GM19324 (cell line): ENCODE measurements at regions not wholly inside any gene's neighbourhood (a gene's known extent, or its start where the extent isn't known, plus 50 kb on each side); places are given as distances from the start of the nearest gene placed in this dataset.

Experiments
- ATAC-seq: cut with Tn5 transposase; IDR thresholded peaks from one replicate; pipeline ENCODE4 v1.9.1; 2021; ENCODE audit warnings: mild to moderate bottlenecking, moderate library complexity; ENCODE audit not compliant: unreplicated experiment, low FRiP score

- no peak for ATAC-seq
Measured at GRCh38 chr15:46178138-46178537, 543.3 kb downstream of the SQOR start.

DNA sequence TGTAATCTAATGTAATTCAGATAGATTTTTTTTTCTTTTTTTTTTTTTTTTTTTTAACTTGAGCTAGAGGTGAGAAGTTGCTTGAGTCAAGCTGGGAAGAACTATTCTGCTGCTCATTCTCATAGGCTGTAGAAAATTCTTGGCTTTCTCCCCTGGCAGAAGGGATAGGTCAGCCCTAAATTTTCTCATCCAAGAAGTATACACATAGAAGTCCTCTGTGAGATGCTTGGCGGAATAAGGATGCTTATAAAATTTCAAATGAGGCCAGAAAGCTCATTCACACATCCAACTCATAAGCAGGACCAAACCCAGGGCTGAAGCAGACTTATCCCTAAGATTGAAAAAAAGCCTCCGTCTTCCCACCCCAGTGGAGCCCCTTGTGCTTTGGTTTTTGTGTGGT lies 572.5 kb downstream of the SQOR start:
- ATAC-seq: no peak

GRCh38 chr15:46213551-46213950 lies 578.7 kb downstream of the SQOR start:
- no peak for ATAC-seq

DNA sequence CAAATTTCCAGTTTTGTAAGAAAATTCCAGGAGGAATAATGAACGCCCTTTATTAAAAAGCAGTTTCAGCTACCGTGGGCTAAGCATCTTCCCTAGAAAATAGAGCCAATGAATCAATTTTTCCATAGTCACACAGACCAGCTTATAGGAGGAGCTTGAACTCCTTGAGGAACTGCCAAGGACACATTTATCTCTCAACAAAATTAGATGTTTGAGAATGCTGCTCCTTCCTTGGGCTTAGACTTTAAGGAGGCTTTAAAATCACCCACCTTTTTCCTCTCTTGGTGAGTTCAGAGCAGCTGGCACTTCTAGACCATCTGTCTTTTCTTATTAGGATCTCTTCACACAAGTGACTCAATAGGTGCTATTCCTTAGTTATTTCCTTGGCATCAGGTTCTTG lies 588.0 kb downstream of the SQOR start:
- no peak for ATAC-seq

- ATAC-seq: no peak
Measured at GRCh38 chr15:46229263-46229662, 594.4 kb downstream of the SQOR start.

- no peak for ATAC-seq
Measured at GRCh38 chr15:46231786-46232185, 597.0 kb downstream of the SQOR start.

- no peak for ATAC-seq
Measured at GRCh38 chr15:46232471-46232870, 597.6 kb downstream of the SQOR start.

- no peak for ATAC-seq
Measured at GRCh38 chr15:46242935-46243334, 608.1 kb downstream of the SQOR start.

GRCh38 chr15:46251903-46252302 lies 617.1 kb downstream of the SQOR start:
- no peak for ATAC-seq

DNA sequence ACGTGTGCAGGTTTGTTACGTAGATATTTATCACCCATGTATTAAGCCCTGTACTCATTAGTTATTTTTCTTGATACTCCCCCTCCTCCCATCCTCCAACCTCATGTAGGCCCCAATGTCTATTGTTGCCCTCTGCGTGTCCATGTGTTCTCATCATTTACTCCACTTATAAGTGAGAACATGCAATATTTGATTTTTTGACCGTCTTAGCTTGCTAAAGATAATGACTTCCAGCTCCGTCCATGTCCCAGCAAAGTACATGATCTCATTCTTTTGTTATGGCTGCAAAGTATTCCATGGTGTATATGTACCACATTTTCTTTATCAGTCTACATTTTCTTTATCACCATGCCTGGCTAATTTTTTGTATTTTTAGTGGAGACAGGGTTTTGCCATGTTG lies 623.2 kb downstream of the SQOR start:
- ATAC-seq: no peak

DNA sequence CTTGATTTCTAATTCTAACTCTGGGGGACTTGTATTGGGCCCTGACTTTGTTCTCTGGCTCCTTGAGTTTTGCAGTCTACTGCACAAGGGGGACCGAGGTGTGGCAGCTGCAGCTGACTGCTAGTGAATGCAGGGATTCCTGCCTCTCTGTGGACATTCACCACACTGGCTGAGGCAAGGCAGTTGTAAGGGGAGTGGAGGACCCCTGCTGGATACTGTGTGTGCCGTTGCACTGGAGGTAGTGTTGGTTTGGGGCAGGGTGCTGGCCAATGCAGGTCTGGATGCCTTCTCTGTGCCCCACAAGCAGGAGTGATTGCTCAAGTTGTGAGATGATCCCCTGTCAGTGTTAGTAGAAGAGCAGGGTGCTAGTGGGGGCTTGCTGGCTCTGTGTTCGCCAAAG lies 626.1 kb downstream of the SQOR start:
- no peak for ATAC-seq

DNA sequence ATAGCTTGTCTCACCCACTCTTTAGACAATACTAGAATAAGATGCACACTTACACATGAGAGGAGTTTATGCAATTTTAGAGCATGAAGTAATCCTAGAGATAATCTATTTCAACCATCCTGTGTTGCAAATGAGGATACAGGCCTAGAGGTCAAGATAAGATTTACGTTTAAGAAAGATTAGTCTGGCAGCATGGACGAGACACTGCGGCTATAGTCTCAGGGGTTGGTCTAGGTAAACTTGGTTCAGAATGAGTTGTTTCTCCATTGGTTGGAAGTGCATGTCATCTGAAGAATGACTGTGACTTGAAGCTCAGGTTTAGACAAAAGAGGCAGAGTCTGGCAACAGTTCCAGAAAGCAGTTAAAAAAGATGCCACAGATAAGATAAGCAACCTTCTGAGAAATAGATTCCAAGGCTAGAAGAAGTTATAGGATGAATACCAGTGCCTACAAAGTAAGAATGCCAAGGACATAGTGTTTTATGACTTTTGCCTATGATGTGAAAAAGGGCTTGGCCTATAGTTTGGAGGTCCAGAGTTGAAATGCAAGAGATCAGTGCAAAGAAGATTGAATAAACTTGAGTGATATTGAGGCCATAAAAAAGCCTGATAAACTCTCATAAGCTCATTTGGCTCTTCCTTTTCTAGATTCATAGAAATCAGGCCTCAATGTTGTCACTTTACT lies 631.0 kb downstream of the SQOR start:
- no peak for ATAC-seq

GRCh38 chr15:46266661-46267060 lies 631.8 kb downstream of the SQOR start:
- ATAC-seq: no peak

- no peak for ATAC-seq
Measured at GRCh38 chr15:46270481-46271147, 635.8 kb downstream of the SQOR start.

DNA sequence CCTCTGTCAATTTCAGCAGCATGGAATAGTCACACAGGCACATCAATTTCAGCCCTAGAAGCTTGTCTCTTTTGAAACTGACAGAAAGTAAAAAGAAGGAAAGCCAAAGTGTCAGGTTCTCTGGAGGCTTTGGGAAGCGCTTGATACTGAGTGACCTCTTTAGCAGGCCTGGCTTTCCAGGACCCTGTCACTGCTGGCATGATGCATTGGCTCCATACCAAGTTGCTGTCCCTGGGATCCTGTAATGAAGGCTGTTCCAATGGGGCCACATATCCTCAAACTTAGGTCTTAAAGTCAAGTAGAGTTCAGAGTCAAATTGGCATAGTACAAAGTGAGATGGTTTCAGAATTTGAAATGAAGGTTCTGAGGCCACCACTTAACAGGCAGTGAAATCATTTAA lies 640.9 kb downstream of the SQOR start:
- ATAC-seq: no peak

GRCh38 chr15:46277451-46277850 lies 642.6 kb downstream of the SQOR start:
- no peak for ATAC-seq

- no peak for ATAC-seq
Measured at GRCh38 chr15:46278062-46278461, 643.2 kb downstream of the SQOR start.

- ATAC-seq: no peak
Measured at GRCh38 chr15:46278486-46279090, 643.8 kb downstream of the SQOR start.

DNA sequence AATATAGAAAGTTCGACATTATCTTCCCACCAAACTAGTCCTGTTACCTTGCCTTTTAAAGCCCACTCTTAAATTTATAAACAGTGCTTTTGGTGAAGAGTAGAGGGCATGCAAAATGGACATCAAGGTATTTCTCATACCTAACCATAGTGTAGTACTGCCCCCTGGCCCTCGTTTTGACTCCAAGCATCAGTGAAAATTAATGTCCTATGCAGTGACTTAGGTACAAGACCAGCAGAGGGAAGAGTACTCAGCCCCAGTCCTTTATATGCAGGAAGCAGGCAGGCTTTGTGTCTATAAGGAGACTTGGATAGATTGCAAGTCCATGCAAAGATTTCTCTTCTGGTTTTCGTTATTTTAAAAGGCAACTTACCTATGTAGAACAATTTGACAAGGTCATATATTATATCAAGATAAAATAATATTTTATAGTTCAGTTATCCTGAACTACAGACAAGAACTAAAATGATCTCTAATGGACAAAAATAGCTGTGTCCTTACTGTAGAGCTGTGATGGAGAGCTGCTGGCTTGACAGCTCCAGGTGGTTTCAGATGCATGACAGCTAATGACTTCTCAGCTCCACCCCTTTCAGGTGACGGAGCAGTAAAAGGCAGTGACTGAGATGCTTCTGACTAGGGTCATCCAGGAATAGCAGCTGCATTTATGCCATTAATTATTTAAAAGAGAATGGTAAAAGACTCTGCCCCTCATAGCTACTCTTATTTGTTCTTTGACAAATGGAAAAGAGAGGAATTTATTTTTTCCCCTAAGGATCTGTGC lies 646.1 kb downstream of the SQOR start:
- no peak for ATAC-seq

DNA sequence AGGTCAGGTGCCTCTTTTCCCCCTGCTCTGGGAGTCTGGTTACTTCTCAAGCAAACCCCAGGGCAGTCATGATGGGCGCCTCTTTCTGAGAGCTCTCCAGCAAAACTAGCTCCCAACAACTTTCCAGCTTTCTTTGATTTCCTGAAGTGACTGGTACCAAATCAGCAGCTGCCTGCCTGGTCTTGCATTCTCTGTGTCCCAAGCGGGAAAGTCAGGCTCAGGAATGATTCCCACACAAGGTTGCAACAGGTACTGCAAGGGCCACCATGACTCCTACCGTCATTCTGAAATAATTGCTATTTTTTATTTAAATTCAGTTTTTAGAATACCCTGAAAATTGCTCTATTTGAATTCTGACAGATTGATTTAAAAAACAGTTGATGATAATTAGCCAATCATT lies 658.7 kb downstream of the SQOR start:
- no peak for ATAC-seq

GRCh38 chr15:46296002-46296401 lies 661.2 kb downstream of the SQOR start:
- ATAC-seq: no peak
